Transverse colon (tissue), 4 donors: ENCODE measurements at regions not wholly inside any gene's neighbourhood (a gene's known extent, or its start where the extent isn't known, plus 50 kb on each side); places are given as distances from the start of the nearest gene placed in this dataset.

ENCODE experiments used
- DNase-seq: peaks from one replicate; pipeline ENCODE4 v3.0.0-alpha.2; 2019
- H3K27ac ChIP-seq, 4 donors: fragments of 200-600 bp; sonication (generic); 2 replicates each; pipeline ENCODE4 v1.5.1; 2016 to 2018; ENCODE audit warnings: inconsistent platforms in 4 of 4
- H3K27me3 ChIP-seq: fragments of 200-600 bp; sonication (generic); 2 replicates; pipeline ENCODE4 v1.5.1; 2017; ENCODE audit warnings: inconsistent platforms
- H3K36me3 ChIP-seq, 4 donors: fragments of 200-600 bp; sonication (generic); 2 replicates each; pipeline ENCODE4 v1.5.1; 2017 to 2019; ENCODE audit warnings: inconsistent platforms in 4 of 4
- H3K4me1 ChIP-seq, 4 donors: fragments of 200-600 bp; sonication (generic); 2 replicates each; pipeline ENCODE4 v1.5.1; 2017 to 2020; ENCODE audit warnings: inconsistent platforms in 4 of 4
- H3K4me3 ChIP-seq, 4 donors: fragments of 200-600 bp; sonication (generic); 1 replicate in 1 of 4; 2 replicates in 3 of 4; pipeline versions ENCODE4 v1.5.1 to v1.6.1; 2017 to 2019; ENCODE audit warnings: inconsistent platforms in 4 of 4
- H3K9me3 ChIP-seq, 2 donors: fragments of 200-600 bp; sonication (generic); 2 replicates each; pipeline ENCODE4 v1.5.1; 2017 to 2019; ENCODE audit warnings: inconsistent platforms in 2 of 2
- EP300 ChIP-seq: sonication (generic); formaldehyde crosslinking; IDR thresholded peaks from one replicate; pipeline ENCODE4 v1.6.1; 2017; ENCODE audit warnings: antibody characterized with exemption, low read depth
- POLR2A ChIP-seq: fragments of 450-650 bp; IDR thresholded peaks from one replicate; pipeline ENCODE4 v1.6.1; 2016; ENCODE audit warnings: antibody characterized with exemption, mild to moderate bottlenecking, moderate library complexity
- POLR2AphosphoS5 ChIP-seq, 3 donors: sonication (generic); formaldehyde crosslinking; IDR thresholded peaks; one replicate each; pipeline ENCODE4 v1.6.1; 2016; ENCODE audit warnings: antibody characterized with exemption in 3 of 3
- WGBS, 2 donors: methylation state at CpG; one replicate each; pipeline ENCODE4 v1.1.5; 2018; ENCODE audit warnings: low coverage in 1 of 2; 5-methylcytosine and 5-hydroxymethylcytosine counted together
- in situ Hi-C, 4 donors: fragments of 200-750 bp; cut with MboI; loops; one replicate each; pipeline versions ENCODE4 v1.15.0 to v1.15.1; 2017; ENCODE audit warnings: low sequenced_read_pairs in 3 of 4, low pct_ligation_motif_present in 1 of 4, low pct_unique_long_range_greater_than_20kb in 1 of 4
- intact Hi-C: fragments of 100-400 bp; cut with DNase I; formaldehyde crosslinking; loops from one replicate; pipeline ENCODE4 v1.15.1; 2023; ENCODE audit warnings: low total_unique reads
- TF ChIP-seq, protein P1 (sequence below), 5 experiments: fragments of 200-600 bp in 3 of 5; fragments of 450-650 bp in 2 of 5; sonication (generic) in 3 of 5; IDR thresholded peaks; 1 replicate in 2 of 5; 2 replicates in 3 of 5; pipeline ENCODE4 v1.5.1; 2016 to 2017; ENCODE audit warnings: antibody characterized with exemption in 5 of 5, inconsistent platforms in 3 of 5, mild to moderate bottlenecking in 2 of 5, moderate library complexity in 1 of 5

DNA sequence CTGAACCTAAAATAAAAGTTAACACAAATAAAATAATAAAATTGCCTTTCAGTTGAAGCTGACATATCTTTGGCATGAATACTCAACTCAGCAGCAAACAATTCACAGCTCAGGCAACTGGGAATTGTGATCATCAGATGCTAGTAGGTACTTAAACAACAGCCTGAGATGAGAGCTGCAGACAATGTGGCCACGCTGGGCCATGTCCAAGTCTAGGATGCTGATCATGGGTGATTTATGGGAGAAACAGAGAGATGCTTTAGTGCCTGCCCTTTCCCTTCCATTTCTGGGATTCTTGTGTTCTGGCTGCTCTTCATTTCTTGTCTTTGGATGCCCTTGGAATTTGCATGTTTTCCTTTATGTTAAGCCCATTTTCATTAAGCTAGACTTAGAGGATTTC lies 212.4 kb upstream of the CWC22 start:
- no peak for DNase-seq
- Histone ChIP-seq H3K27ac (no peak overlapping the region), H3K27me3 (no peaks in the 10 kb centered on the region), H3K9me3 (peaks cover 6 to 8% of the 10 kb centered on the region in 2 donors), H3K4me3 (no peak overlapping the region), H3K36me3 (no peaks in the 10 kb centered on the region), H3K4me1 (no peaks in the 10 kb centered on the region)
- WGBS, 2 donors: 60 to 67% methylated on average over 1 of the region's 1 CpG
- TF ChIP-seq POLR2A: no peak
- TF ChIP-seq, protein P1, sequence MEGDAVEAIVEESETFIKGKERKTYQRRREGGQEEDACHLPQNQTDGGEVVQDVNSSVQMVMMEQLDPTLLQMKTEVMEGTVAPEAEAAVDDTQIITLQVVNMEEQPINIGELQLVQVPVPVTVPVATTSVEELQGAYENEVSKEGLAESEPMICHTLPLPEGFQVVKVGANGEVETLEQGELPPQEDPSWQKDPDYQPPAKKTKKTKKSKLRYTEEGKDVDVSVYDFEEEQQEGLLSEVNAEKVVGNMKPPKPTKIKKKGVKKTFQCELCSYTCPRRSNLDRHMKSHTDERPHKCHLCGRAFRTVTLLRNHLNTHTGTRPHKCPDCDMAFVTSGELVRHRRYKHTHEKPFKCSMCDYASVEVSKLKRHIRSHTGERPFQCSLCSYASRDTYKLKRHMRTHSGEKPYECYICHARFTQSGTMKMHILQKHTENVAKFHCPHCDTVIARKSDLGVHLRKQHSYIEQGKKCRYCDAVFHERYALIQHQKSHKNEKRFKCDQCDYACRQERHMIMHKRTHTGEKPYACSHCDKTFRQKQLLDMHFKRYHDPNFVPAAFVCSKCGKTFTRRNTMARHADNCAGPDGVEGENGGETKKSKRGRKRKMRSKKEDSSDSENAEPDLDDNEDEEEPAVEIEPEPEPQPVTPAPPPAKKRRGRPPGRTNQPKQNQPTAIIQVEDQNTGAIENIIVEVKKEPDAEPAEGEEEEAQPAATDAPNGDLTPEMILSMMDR (IDR thresholded peaks at IDR 0.05): no peak
- no peak for TF ChIP-seq POLR2AphosphoS5 (IDR thresholded peaks at IDR 0.05)
- TF ChIP-seq EP300: no peak
- intact Hi-C loops (no loop called here), in situ Hi-C loops (no loop called here)

DNA sequence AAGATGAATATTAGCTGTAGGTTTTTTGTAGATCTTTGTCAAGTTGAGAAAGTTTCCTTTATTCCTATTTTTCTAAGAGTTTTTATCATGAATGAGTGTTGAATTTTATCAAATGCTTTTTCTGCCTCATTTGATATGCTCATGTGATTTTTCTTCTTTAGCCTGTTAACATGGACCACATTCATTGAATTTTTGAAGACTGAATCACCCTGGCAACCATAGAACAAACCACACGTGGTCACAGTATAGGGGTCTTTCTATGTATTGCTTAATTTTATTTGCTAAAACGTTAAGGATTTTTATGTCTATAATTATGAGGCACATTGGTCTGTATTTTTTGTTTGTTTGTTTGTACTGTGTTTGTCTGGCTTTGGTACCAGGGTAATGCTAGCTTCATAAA lies 201.7 kb upstream of the CWC22 start:
- Histone ChIP-seq H3K27ac (no peak overlapping the region), H3K4me1 (no peaks in the 10 kb centered on the region), H3K27me3 (no peaks in the 10 kb centered on the region), H3K9me3 (no peaks in the 10 kb centered on the region), H3K36me3 (no peaks in the 10 kb centered on the region), H3K4me3 (no peak overlapping the region)
- intact Hi-C loops (no loop called here), in situ Hi-C loops (no loop called here)
- 14 to 46% methylated on average over 2 of the region's 2 CpGs for WGBS, 2 donors
- no peak for DNase-seq
- TF ChIP-seq POLR2A (no peak), EP300 (no peak), POLR2AphosphoS5 (IDR thresholded peaks at IDR 0.05) (no peak)
- TF ChIP-seq, protein P1 (IDR thresholded peaks at IDR 0.05): no peak

DNA sequence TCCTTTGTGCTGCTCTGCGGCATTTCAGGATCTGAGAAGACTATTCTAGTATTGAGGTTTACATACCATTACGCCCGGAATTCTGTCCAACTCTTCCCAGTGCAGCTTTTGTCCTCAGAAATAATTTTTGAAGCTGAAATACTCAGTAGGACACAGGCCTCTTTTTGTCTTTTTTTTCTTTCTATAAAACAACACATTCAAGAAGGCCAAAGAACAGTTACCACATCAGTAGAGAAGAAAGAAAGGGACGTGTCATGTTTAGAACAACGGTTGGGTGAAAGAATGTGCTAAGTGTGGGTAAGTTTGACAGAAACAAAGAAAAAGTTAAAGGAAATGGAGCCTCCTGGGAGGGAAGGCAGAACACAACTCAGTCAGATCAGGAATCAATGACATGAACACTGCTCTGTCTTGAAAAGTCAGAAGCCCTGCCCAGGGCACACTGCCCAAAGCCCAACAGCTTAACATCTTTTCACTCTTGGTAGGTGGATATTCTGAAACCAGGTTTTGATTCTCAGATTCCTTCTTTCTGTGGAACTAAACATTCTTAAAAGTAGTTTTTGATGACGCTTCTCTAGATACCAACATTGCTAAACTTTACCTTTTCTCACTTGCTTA lies 198.6 kb upstream of the CWC22 start:
- WGBS, 2 donors: 71 to 82% methylated on average over 6 of the region's 6 CpGs
- Histone ChIP-seq H3K4me1 (peaks cover 0 to 5% (median 0%) of the 10 kb centered on the region in 4 donors), H3K27ac (no peak overlapping the region), H3K27me3 (no peaks in the 10 kb centered on the region), H3K4me3 (no peak overlapping the region), H3K36me3 (no peaks in the 10 kb centered on the region), H3K9me3 (no peaks in the 10 kb centered on the region)
- no peak for TF ChIP-seq EP300
- TF ChIP-seq POLR2A: no peak
- TF ChIP-seq, protein P1 (IDR thresholded peaks at IDR 0.05): no peak
- TF ChIP-seq POLR2AphosphoS5 (IDR thresholded peaks at IDR 0.05): no peak
- intact Hi-C loops (no loop called here), in situ Hi-C loops (no loop called here)
- no peak for DNase-seq

GRCh38 chr2:180203972-180204371 lies 196.9 kb upstream of the CWC22 start:
- no peaks in the 10 kb centered on the region for H3K36me3 ChIP-seq
- H3K27ac ChIP-seq: no peak overlapping the region

More at GRCh38 chr2:180203972-180204371, 196.9 kb upstream of the CWC22 start:
- WGBS, 2 donors: 77% methylated on average over 2 of the region's 2 CpGs; no CpG with 5 or more reads in 1 of the 2 donors
- H3K4me3 ChIP-seq: no peak overlapping the region
- H3K9me3 ChIP-seq: no peaks in the 10 kb centered on the region
- peaks cover 0 to 5% (median 0%) of the 10 kb centered on the region in 4 donors for H3K4me1 ChIP-seq
- no peaks in the 10 kb centered on the region for H3K27me3 ChIP-seq
- TF ChIP-seq EP300: no peak
- TF ChIP-seq POLR2A: no peak
- no peak for TF ChIP-seq POLR2AphosphoS5 (IDR thresholded peaks at IDR 0.05)
- TF ChIP-seq, protein P1 (IDR thresholded peaks at IDR 0.05): no peak
- DNase-seq: no peak
- in situ Hi-C loops (no loop called here), intact Hi-C loops (no loop called here)
